K562 (cell line): ENCODE measurements at regions not wholly inside any gene's neighbourhood (a gene's known extent, or its start where the extent isn't known, plus 50 kb on each side); places are given as distances from the start of the nearest gene placed in this dataset.

Source experiments
- ATAC-seq: fragments of 200-7000 bp; cut with Tn5 transposase; 3 replicates; pipeline ENCODE4 v1.9.1; 2020; ENCODE audit warnings: moderate library complexity
- BruUV-seq: library from RNA; stranded (reverse); fragments of 400-500 nt; replicated peaks from 2 replicates; lab custom pipeline; 2021; lab: Mats Ljungman, UMichigan
- CTCF ChIA-PET: fragments of 300-600 bp; formaldehyde crosslinking; extraction: SDS; loops from one replicate; lab custom pipeline; 2021; ENCODE audit warnings: low intra/inter-chr PET ratio; lab: Yijun Ruan, JAX
- POLR2A ChIA-PET: fragments of 300-600, 350-650 bp; sonication (Branson Sonifier 250); formaldehyde crosslinking; extraction: SDS; loops from one replicate; lab custom pipeline; 2021; ENCODE audit warnings: antibody characterized with exemption, inconsistent platforms; lab: Yijun Ruan, JAX
- DNase-seq, 4 experiments: peaks; one replicate each; pipeline versions ENCODE4 v3.0.0 to v3.0.0-alpha.2; 2011 to 2018; ENCODE audit warnings: low spot score in 3 of 4, mixed read lengths in 3 of 4; ENCODE audit errors: extremely low read depth in 1 of 4
- FAIRE-seq: peaks from 2 replicates; lab custom pipeline; 2011; peaks lifted over from hg19 to GRCh38; lab: Jason Lieb, UNC
- H2AFZ ChIP-seq: 2 replicates; pipeline ENCODE4 v1.6.0; 2011; ENCODE audit warnings: low read depth, low read length, control low read depth, inconsistent platforms
- H3K27ac ChIP-seq: fragments of 200-600 bp; 3 replicates; pipeline ENCODE4 v1.8.0; 2011; ENCODE audit warnings: low read depth, mild to moderate bottlenecking, control low read depth, inconsistent platforms, low read length, moderate library complexity, mixed read lengths; ENCODE audit errors: extremely low read depth
- H3K27me3 ChIP-seq, 2 experiments: fragments of 300-600 bp in 1 of 2; 2 replicates in 1 of 2; 3 replicates in 1 of 2; pipeline versions ENCODE4 v1.6.0 to v1.8.0; 2011; ENCODE audit warnings: inconsistent platforms in 2 of 2, low read length in 2 of 2, mild to moderate bottlenecking in 1 of 2, mixed read lengths in 1 of 2, moderate library complexity in 1 of 2; ENCODE audit not compliant: control insufficient read depth in 2 of 2, insufficient read depth in 2 of 2
- H3K36me3 ChIP-seq: fragments of 300-600 bp; 3 replicates; pipeline ENCODE4 v1.8.0; 2011; ENCODE audit warnings: mild to moderate bottlenecking, low read length, inconsistent platforms; ENCODE audit not compliant: control insufficient read depth, insufficient read depth
- H3K4me1 ChIP-seq, 2 experiments: fragments of 200-600 bp in 1 of 2; replicated peaks in 1 of 2; 2 replicates in 1 of 2; 3 replicates in 1 of 2; pipeline versions ENCODE4 v1.5.1 to v1.8.0; 2011; ENCODE audit warnings: inconsistent platforms in 2 of 2, low read length in 2 of 2, mild to moderate bottlenecking in 1 of 2, mixed read lengths in 1 of 2, moderate library complexity in 1 of 2; ENCODE audit not compliant: control insufficient read depth in 2 of 2, insufficient read depth in 2 of 2
- H3K4me2 ChIP-seq: 2 replicates; pipeline ENCODE4 v1.6.1; 2011; ENCODE audit warnings: low read length, control low read depth, inconsistent platforms, mixed read lengths; ENCODE audit not compliant: insufficient read depth
- H3K4me3 ChIP-seq: fragments of 200-600 bp; sonication (generic), shearing (Covaris generic); 2 replicates; pipeline ENCODE4 v1.5.1; 2016; ENCODE audit warnings: control low read depth, inconsistent platforms
- H3K79me2 ChIP-seq: fragments of 200-600 bp; 3 replicates; pipeline ENCODE4 v1.8.0; 2011; ENCODE audit warnings: low read length, inconsistent platforms; ENCODE audit not compliant: control insufficient read depth, insufficient read depth
- H3K9ac ChIP-seq, 2 experiments: 2 replicates each; pipeline versions ENCODE4 v1.6.0 to v1.6.1; 2011; ENCODE audit warnings: low read depth in 2 of 2, low read length in 2 of 2, control low read depth in 1 of 2, inconsistent platforms in 1 of 2, mild to moderate bottlenecking in 1 of 2, mixed read lengths in 1 of 2; ENCODE audit not compliant: insufficient read depth in 1 of 2
- H3K9me1 ChIP-seq: one replicate; pipeline ENCODE4 v1.6.0; 2011; ENCODE audit warnings: inconsistent platforms, mild to moderate bottlenecking, low read length, moderate library complexity; ENCODE audit not compliant: control insufficient read depth, insufficient read depth
- H3K9me3 ChIP-seq: replicated peaks from 2 replicates; pipeline ENCODE4 v1.5.1; 2011; ENCODE audit warnings: low read depth, low read length, inconsistent platforms; ENCODE audit not compliant: control insufficient read depth, insufficient read depth
- H4K20me1 ChIP-seq: replicated peaks from 2 replicates; pipeline ENCODE4 v1.6.1; 2011; ENCODE audit warnings: low read length, inconsistent platforms, mixed read lengths; ENCODE audit not compliant: control insufficient read depth, insufficient read depth
- BCL6 ChIP-seq: fragments of 250-450 bp; sonication (Bioruptor Pico); IDR thresholded peaks from 2 replicates; pipeline ENCODE4 v1.4.0; 2020
- EGR1 ChIP-seq: fragments of 450-650 bp; conservative IDR thresholded peaks from 2 replicates; pipeline ENCODE4 v1.6.1; 2017; ENCODE audit warnings: mild to moderate bottlenecking
- ETV5 ChIP-seq: sonication (generic); formaldehyde crosslinking; IDR thresholded peaks from 2 replicates; pipeline ENCODE4 v1.4.0; 2020; ENCODE audit warnings: low read depth, mild to moderate bottlenecking, missing genetic modification reagents
- FOXM1 ChIP-seq, 2 experiments: fragments of 450-650 bp in 1 of 2; sonication (generic) in 1 of 2; formaldehyde crosslinking in 1 of 2; IDR thresholded peaks; 2 replicates each; pipeline versions ENCODE4 v1.6.1 to v1.9.0; 2017 to 2022; ENCODE audit warnings: low read depth in 2 of 2, mild to moderate bottlenecking in 2 of 2, missing genetic modification reagents in 1 of 2, moderate library complexity in 1 of 2
- GATAD2B ChIP-seq: fragments of 450-650 bp; IDR thresholded peaks from 2 replicates; pipeline ENCODE4 v1.6.1; 2017; ENCODE audit warnings: mild to moderate bottlenecking, borderline replicate concordance
- HIVEP1 ChIP-seq: fragments of 250-450 bp; sonication (Bioruptor Pico); IDR thresholded peaks from 2 replicates; pipeline ENCODE4 v1.4.0; 2020; ENCODE audit warnings: mild to moderate bottlenecking
- HSF4 ChIP-seq: fragments of 250-450 bp; sonication (Bioruptor Pico); IDR thresholded peaks from 2 replicates; pipeline ENCODE4 v2.1.2; 2022; ENCODE audit warnings: mild to moderate bottlenecking, moderate library complexity, borderline replicate concordance
- NCOA6 ChIP-seq: fragments of 450-650 bp; IDR thresholded peaks from 2 replicates; pipeline ENCODE4 v1.6.1; 2017; ENCODE audit warnings: mild to moderate bottlenecking
- NFE2L1 ChIP-seq: fragments of 450-650 bp; IDR thresholded peaks from 2 replicates; pipeline ENCODE4 v1.6.1; 2016; ENCODE audit warnings: missing genetic modification characterization, low read depth, mild to moderate bottlenecking, missing compliant biosample characterization, moderate library complexity, borderline replicate concordance
- SLC30A9 ChIP-seq: fragments of 250-450 bp; sonication (Bioruptor Pico); IDR thresholded peaks from 2 replicates; pipeline ENCODE4 v1.8.0; 2022; ENCODE audit warnings: mild to moderate bottlenecking, moderate library complexity
- TAF7 ChIP-seq: fragments of 450-650 bp; IDR thresholded peaks from 2 replicates; pipeline ENCODE4 v1.6.1; 2016; ENCODE audit warnings: missing genetic modification characterization, missing compliant biosample characterization
- ZNF175 ChIP-seq: fragments of 200-800 bp; sonication (Bioruptor generic); IDR thresholded peaks from 2 replicates; pipeline ENCODE4 v1.6.1; 2016; ENCODE audit warnings: low read depth, mild to moderate bottlenecking, missing genetic modification characterization, missing compliant biosample characterization
- ZNF311 ChIP-seq: fragments of 250-450 bp; sonication (Bioruptor Pico); IDR thresholded peaks from 2 replicates; pipeline ENCODE4 v1.4.0; 2020; ENCODE audit warnings: mild to moderate bottlenecking, moderate library complexity
- ZNF347 ChIP-seq: fragments of 450-650 bp; formaldehyde crosslinking; IDR thresholded peaks from 2 replicates; pipeline ENCODE4 v1.4.0; 2020; ENCODE audit warnings: low read depth, mild to moderate bottlenecking, moderate library complexity
- WGBS: fragments of 100-300 bp; shearing (Covaris generic); methylation state at CpG from one replicate; pipeline ENCODE4 v1.1.6; 2016; ENCODE audit warnings: low coverage, mixed read lengths; ENCODE audit not compliant: insufficient coverage; ENCODE audit errors: missing lambda C conversion rate; 5-methylcytosine and 5-hydroxymethylcytosine counted together
- in situ Hi-C: fragments of 300-500 bp; cut with MboI; formaldehyde crosslinking; loops from 4 replicates; pipeline ENCODE4 v1.15.0; 2018; ENCODE audit warnings: inconsistent platforms, mixed read lengths
- intact Hi-C: fragments of 100-400 bp; cut with micrococcal nuclease; formaldehyde crosslinking; loops from 2 replicates; pipeline ENCODE4 v1.14.2; 2022
- TF ChIP-seq, protein P1 (sequence below): sonication (generic); formaldehyde crosslinking; IDR thresholded peaks from 2 replicates; pipeline ENCODE4 v1.8.1; 2022; ENCODE audit warnings: missing genetic modification reagents

DNA sequence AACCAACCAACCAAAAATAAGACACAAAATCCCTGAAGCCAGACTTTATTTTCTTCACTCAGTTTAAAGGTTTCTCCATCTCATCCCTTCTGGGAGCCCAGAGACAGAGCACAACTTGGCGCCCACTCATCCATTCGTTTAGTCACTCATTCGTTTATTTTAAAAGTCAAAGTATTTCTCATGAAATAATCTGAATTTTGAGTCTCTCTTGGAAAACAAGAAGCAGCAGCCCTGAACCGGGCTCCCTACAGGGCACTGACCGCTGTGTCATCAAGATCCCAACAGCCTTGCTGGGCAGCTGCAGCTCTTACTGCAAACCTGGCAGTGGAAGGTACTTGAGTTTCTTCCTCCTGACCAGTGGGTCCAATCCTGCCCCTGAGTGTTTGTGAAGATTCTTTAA, 171.6 kb downstream of the THBS2 start:
- no TSS peak for BruUV-seq
- Histone ChIP-seq H3K4me1 (no peaks in the 10 kb centered on the region), H3K9me3 (no peaks in the 10 kb centered on the region), H2AFZ (no peak overlapping the region), H4K20me1 (no peaks in the 10 kb centered on the region), H3K4me3 (no peak overlapping the region), H3K27ac (no peak overlapping the region), H3K36me3 (no peaks in the 10 kb centered on the region), H3K27me3 (peaks cover 8 to 25% of the 10 kb centered on the region in 2 experiments; a peak in 4 of 5 replicates), H3K9me1 (no peaks in the 10 kb centered on the region), H3K9ac (no peak overlapping the region), H3K4me2 (no peak overlapping the region), H3K79me2 (no peaks in the 10 kb centered on the region)
- no peak for ATAC-seq
- FAIRE-seq = no peak
- no peak for TF ChIP-seq BCL6 (CRISPR knock-in tag)
- no peak for TF ChIP-seq ZNF175 (CRISPR knock-in tag)
- no peak for TF ChIP-seq SLC30A9 (CRISPR knock-in tag)
- no peak for TF ChIP-seq FOXM1 (IDR thresholded peaks at IDR 0.05; ENCODE audit: low read depth)
- no peak for TF ChIP-seq FOXM1 (CRISPR knock-in tag; IDR thresholded peaks at IDR 0.05; ENCODE audit: low read depth)
- no peak for TF ChIP-seq ETV5
- no peak for TF ChIP-seq NFE2L1
- TF ChIP-seq TAF7 = no peak
- TF ChIP-seq EGR1 = no peak
- no peak for TF ChIP-seq ZNF347 (CRISPR knock-in tag)
- TF ChIP-seq, protein P1, sequence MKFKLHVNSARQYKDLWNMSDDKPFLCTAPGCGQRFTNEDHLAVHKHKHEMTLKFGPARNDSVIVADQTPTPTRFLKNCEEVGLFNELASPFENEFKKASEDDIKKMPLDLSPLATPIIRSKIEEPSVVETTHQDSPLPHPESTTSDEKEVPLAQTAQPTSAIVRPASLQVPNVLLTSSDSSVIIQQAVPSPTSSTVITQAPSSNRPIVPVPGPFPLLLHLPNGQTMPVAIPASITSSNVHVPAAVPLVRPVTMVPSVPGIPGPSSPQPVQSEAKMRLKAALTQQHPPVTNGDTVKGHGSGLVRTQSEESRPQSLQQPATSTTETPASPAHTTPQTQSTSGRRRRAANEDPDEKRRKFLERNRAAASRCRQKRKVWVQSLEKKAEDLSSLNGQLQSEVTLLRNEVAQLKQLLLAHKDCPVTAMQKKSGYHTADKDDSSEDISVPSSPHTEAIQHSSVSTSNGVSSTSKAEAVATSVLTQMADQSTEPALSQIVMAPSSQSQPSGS (CRISPR knock-in tag) = no peak
- no peak for TF ChIP-seq HIVEP1
- no peak for TF ChIP-seq ZNF311 (CRISPR knock-in tag)
- TF ChIP-seq GATAD2B = no peak
- TF ChIP-seq HSF4 (CRISPR knock-in tag) = no peak
- TF ChIP-seq NCOA6 = no peak
- in situ Hi-C loops = no loop called here
- 0% methylated on average over 5 of the region's 5 CpGs for WGBS
- intact Hi-C loops = no loop called here
- no peak for DNase-seq
- ChIA-PET CTCF (no interaction called here), POLR2A (no interaction called here)
